ENCODE measurements at regions not wholly inside any gene's neighbourhood (a gene's known extent, or its start where the extent isn't known, plus 50 kb on each side); places are given as distances from the start of the nearest gene placed in this dataset.

DNA sequence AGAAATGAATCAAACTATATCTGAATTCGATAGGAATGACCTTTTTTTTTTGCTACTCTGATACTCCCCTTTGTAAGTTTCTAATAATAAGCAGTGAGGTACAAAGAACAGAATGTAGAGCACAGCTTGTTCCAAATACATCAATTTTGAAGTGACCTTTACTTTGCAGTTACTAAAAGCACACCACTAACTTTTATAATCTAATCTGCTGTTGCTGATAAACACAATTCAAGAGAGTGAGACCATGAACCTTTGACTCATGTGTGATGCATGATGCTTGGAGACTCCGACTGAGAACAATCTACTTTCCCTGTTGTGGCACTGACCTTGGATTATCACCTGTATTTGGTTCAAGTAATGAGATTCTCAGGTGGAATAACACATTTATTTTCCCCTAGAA, 91.6 kb upstream of the GNPDA2 start:
- DNase-seq, result no peak

DNA sequence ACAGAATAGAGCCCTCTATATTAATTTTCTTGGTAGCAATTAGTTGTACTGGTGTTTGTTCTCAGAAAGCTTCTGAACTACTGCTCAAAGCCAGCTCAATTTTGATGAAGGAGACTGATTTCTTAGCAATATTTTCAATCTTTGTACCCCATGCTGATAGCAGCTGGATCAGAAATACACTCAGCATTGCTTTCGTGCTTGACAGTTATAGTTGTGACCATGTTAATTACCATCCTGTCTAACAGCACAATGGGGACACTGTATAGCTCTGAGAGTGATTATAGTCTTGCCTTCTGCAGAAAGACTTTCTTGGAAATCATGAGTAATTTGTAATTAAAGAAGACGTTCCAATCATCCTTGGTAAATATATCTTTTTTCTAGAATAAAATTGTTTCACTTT, 79.7 kb upstream of the GNPDA2 start:
- no peak for DNase-seq

DNA sequence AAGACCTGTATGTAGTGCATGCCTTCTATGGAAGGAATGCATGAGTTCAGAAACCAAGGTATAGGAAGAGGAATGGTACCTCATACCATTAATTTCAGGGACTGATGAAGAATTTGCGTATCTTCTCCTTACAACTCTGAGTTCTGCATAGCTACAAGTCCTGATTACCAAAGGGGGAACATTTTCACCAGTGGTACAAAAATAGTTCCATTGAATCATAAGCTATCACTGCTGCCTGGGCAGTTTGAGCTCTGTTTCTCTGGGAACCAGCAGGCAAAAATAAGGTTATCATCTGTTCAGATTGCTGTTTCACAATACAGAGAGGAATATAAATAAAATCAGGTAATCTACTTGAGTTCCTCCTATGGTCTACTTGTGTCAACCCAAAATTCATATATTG, 77.9 kb upstream of the GNPDA2 start:
- no peak for DNase-seq

DNA sequence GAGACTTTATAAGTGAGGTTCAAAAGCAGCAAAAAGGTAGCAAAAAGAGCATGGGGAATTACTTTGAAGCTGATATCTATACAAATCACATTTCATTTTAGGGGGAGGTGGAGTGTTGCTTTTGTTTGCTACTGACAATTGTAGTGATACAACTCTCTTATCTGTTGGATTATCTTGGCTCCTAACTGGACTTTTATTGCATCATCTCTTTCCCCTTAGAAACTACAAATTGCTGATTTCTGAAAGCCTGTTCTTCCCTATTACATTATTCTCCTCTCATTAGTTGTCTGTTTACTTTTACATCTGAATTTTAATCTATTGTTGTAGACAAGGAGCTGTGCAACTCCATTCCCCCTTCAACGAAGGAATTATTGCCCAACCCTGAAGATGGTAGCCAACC, 75.0 kb upstream of the GNPDA2 start:
- no peak for DNase-seq

DNA sequence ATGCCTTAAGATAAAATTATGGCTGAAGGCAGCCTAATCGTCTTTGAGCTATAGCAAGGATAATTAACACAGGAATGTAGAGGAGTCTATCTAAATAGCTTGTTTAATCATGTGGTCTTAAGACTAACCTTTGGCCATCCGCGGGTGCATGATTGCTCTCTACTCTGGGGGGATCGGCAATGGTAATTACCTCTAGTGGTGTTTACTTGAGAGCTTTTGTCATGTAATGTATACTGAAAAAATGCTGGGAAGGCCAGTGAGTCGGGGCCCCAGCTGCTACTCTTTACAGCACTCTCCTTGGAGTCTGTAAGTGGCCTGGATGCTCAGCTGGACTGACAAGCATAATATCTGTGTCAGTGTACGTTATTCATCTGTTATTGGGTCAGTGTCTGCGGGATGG, 65.5 kb upstream of the GNPDA2 start:
- no peak for DNase-seq

DNA sequence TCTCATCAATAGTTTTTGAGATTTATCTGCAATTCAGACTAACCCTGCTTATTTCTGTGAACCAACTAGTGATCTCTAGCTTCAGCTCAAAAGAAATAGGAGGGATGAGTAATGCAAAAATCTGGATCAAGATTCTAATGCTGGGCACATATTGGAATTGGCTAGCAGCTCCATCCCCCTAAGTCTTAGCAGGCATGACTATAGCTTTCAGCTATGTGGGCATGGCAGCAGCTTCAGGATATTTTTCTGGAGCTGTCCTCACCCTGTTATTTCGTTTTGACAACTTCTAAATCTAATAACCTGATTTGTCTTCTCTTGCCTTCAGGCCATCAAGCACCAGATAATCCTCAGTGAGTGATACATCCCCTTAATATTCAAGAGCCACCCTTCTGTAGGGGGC, 50.8 kb upstream of the GNPDA2 start:
- no peak for DNase-seq

Measured in muscle of back (tissue), 3 donors.